GM19099 (cell line): ENCODE measurements at regions not wholly inside any gene's neighbourhood (a gene's known extent, or its start where the extent isn't known, plus 50 kb on each side); places are given as distances from the start of the nearest gene placed in this dataset.

ENCODE experiments used
- POLR2A ChIP-seq: IDR thresholded peaks from 3 replicates; pipeline ENCODE4 v1.6.1; 2011; ENCODE audit warnings: low read depth; ENCODE audit not compliant: insufficient read length; ENCODE audit errors: extremely low read depth

GRCh38 chr13:80093888-80094287 is 247.0 kb downstream of the SPRY2 start:
- no peak for TF ChIP-seq POLR2A

DNA sequence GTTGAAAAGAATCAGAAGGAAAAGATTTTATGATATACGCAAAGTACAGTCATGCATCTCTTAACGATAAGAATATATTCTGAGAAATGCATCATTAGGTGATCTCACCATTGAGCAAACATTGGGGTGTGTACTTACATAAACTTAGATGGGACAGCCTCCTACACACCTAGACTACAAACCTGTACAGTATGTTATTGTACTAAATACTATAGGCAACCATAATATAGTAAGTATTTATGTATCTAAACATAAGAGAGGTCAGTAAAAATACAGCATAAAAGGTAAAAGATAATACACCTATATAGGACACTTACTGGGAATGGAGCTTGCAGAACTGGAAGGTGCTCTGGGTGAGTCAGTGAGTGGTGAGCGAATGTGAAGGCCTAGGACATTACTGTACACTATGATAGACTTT is 254.6 kb downstream of the SPRY2 start:
- TF ChIP-seq POLR2A: no peak

DNA sequence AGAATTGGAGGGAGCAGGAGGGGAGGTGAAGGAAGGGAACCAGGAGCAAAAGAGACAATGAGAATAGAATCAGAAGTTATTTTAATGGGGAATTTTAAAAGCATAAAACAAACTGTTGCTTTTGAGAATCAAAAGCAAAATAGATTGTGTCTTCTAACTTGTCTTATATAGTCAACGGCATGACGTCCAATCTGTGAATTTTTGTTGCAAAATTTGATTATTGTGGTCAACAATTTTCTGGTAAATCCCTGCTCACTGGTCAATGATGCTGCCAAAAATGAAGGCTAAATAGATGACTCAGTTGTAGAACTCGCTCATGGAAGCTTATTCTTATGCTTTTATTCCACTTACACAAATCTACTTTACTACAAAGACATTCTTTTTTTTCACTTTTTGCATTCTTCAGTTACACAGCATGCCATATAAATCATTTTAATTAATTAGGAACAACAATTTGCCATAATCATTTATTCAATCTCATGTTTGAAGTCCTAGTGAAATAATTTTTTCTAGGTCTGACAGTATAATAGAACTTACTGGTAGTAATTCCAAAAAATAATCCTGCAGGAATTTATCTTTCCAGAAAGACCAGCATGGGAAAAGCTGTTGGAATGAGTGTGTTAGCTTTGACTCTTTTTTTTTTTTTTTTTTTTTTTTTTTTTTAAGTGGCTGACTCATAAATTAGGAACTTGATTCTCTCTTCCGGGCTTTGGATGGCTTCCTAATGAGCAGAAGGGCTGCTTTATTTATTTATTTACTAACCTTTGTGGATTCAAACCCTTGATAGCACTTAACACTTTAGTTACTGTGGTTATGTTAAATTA is 256.9 kb downstream of the SPRY2 start:
- TF ChIP-seq POLR2A: no peak

- no peak for TF ChIP-seq POLR2A
Measured at GRCh38 chr13:80083081-80083852, 257.7 kb downstream of the SPRY2 start.

- TF ChIP-seq POLR2A: no peak
Measured at GRCh38 chr13:80082396-80083080, 258.4 kb downstream of the SPRY2 start.

- no peak for TF ChIP-seq POLR2A
Measured at GRCh38 chr13:80074811-80075210, 266.1 kb downstream of the SPRY2 start.

DNA sequence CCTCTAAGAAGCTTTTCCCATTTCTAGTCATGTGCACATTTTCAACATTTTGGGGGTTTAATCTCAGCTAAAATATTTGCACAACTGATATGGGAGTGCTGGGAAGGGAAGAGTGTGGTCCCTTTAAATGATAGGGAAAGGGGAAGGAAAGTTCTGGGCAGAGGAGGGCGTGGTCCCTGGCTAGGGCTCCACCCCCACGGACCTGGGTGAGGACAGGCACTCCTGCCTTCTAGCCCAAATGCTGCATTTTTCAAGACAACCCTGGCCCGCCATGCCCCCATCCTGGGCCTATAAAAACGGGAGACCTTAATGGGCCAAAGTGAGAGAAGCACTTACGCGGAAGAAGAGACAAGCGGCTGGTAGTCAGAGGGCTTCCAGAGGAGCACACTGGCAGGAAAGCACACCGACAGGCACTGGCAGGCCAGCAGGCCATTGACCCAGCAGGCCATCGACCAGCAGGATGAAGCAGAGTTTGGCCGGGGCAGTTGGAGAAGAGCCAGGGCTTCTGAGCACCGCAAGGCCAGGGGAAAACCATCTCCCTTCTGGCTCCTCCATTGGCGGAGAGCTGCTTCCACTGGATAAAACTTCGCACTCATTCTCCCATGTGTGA is 266.7 kb downstream of the SPRY2 start:
- no peak for TF ChIP-seq POLR2A

DNA sequence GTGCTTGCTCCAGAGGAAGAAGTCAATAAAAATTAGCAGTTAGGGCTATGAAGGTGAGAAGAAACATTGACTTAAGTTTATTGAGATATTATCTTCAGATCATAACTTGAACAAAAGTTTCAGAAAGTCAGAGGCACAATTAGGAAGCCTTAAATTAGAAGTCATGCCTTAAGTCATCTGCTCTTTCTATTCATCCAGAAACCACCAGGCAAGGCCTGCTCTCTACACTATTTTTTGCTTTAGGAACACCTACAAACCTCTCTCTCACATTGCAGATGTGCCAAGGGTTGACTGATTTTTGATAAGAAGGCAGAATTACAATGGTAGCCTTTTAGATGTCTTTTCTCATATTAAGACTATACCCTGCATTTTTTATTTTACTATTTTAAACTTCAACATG is 268.7 kb downstream of the SPRY2 start:
- TF ChIP-seq POLR2A: no peak

GRCh38 chr13:80070024-80070703 is 270.8 kb downstream of the SPRY2 start:
- no peak for TF ChIP-seq POLR2A

GRCh38 chr13:80069374-80069773 is 271.6 kb downstream of the SPRY2 start:
- no peak for TF ChIP-seq POLR2A

DNA sequence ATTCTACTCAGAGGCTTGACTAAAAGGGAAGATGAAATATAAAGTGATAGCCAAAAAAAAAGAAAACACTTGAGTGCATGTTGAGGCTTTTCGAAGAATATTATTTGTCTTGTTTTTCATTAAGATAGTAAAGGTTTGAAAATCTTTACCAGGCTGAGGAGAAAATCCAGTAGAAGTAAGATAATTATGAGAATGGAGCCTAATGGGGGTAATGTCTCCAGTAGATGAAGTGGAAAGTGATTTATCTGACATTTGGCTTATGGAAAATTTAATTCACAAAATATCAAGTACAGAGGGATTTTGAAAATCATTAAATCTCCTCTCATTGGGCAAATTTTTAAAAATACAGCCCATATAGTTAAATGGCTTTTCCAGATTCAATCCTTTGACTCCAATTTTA is 274.9 kb downstream of the SPRY2 start:
- no peak for TF ChIP-seq POLR2A

DNA sequence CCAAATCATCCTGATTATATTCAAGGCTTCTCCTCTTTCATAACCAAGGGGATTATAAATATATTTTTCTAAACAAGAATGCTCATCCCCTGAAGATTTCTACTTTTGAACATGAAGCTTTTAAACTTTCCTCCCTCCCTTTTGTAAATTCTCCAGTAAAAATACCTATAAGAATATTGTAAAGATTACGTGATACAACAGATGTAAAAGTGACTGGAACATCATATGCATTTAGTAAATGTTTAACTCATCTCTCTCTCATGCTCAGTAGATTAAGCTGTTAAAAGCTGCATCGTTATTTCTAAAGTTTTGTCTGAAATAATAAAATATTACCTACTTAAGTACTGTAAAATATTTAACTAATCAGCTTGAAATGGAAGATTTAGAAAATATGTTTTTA is 281.1 kb downstream of the SPRY2 start:
- no peak for TF ChIP-seq POLR2A

DNA sequence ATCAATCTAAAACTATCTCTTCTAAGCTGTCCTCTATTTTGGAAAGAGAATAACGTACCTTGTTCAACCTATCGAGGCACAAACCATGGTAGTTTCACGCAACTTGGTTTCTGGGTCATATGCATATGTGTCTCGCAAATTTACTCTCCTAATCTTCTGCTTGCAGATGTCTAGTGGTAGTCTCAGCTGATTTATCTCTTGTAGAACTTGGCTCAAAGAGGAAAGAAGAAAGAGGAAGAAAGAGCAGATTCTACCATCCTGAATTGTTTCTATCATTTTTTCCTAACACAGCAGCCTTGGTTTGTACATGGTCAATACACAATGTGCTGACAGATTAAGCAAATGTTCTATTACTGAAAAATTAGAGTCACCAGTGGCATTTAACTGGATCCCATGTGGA is 282.3 kb downstream of the SPRY2 start:
- no peak for TF ChIP-seq POLR2A

DNA sequence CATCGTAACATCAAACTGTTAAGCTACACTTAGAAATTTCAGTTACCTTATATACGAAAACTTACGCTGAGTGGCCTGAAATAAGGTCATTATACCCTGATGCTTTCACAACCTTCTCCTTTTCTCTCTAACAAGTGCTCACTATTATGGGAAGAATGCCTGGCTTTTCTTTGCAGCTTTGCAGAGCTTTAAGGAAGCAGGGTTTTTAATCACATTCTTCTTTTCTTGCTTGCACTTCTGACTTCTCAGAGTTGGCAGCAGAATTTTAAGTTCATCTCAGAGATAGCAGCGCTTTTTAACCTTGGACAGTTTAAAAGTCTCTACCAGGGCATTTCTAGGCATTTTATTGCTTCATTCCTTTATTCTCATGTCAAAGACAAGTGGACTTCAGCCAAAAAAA is 285.1 kb downstream of the SPRY2 start:
- TF ChIP-seq POLR2A: no peak

DNA sequence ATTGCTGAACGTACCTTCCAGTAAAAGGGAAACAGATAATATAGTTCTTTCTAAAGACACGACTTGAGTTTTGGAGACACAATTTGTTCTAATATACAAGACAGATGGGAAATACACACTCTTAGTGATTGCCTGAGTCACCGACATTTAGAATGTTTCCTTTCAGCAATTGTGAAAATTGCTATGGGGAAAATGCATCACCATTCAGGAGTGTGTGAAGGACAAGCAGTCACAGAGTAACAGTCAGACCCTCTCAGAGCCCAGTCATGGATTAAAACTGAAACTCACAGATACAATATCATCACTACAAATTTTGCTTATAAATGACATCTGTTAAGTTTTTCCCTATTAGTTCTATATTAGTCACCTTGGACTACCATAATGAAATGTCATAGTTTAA is 286.1 kb downstream of the SPRY2 start:
- no peak for TF ChIP-seq POLR2A

DNA sequence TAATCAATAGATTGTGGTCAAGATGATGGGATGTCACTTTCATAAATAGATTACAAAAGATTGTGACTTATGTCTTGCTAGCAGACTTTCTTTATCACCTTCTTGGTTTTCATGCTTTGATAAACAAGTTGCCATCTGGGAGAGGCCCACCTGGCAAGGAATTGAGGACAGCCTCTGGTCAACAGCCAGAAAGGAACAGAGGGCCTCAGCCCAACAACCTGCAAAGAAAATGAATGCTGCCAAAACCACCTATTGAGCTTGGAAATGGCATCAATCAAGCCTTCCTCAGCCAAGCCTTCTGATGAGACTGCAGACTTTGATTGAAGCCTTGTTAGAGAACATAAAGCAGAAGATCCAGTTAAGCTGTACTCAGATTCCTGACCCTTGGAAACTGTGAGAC is 288.6 kb downstream of the SPRY2 start:
- TF ChIP-seq POLR2A: no peak
